ENCODE measurements at regions not wholly inside any gene's neighbourhood (a gene's known extent, or its start where the extent isn't known, plus 50 kb on each side); places are given as distances from the start of the nearest gene placed in this dataset.

DNA sequence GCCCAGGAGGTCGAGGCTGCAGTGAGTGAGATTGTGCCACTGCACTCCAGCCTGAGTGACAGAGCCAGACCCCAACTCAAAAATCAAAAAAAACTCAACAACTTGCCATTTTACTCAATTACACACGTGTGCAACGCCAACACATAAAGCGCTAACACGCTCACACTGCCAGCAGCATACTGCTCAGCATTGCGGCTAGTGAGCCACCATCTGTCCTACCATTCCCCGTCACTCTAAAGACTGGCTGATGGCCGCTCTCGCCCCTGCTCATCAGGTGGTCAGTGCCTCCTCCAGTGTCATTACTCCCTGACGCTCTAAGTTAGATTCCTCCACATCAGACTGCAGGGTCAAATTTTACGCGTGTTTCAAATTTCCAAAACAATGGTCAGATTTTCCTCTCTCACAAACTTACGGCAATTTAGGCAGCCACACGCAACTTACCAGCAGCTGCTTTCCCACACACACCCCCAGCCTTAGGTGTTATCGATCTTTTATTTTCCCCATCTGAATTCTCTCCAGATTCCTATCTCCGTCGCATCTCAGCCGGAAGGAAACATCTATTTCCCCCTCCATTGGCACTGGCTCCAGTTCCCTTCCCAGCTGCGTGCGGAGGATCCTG lies 240.8 kb downstream of the C16orf95 start:
- intact Hi-C loops (cut with DNase I), result no loop called here
- TF ChIP-seq, protein P1, sequence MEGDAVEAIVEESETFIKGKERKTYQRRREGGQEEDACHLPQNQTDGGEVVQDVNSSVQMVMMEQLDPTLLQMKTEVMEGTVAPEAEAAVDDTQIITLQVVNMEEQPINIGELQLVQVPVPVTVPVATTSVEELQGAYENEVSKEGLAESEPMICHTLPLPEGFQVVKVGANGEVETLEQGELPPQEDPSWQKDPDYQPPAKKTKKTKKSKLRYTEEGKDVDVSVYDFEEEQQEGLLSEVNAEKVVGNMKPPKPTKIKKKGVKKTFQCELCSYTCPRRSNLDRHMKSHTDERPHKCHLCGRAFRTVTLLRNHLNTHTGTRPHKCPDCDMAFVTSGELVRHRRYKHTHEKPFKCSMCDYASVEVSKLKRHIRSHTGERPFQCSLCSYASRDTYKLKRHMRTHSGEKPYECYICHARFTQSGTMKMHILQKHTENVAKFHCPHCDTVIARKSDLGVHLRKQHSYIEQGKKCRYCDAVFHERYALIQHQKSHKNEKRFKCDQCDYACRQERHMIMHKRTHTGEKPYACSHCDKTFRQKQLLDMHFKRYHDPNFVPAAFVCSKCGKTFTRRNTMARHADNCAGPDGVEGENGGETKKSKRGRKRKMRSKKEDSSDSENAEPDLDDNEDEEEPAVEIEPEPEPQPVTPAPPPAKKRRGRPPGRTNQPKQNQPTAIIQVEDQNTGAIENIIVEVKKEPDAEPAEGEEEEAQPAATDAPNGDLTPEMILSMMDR (IDR thresholded peaks at IDR 0.05), result no peak

GRCh38 chr16:87076950-87077749 lies 240.0 kb downstream of the C16orf95 start:
- H3K4me3 ChIP-seq, result no peak overlapping the region
- H3K27ac ChIP-seq, result no peak overlapping the region
- peaks cover 15% of the 10 kb centered on the region for H3K9me3 ChIP-seq
- ATAC-seq, result peak in 1 of 4 donors; percentile 49
- TF ChIP-seq, protein P1 (IDR thresholded peaks at IDR 0.05), result peak; percentile 27
- no peaks in the 10 kb centered on the region for H3K36me3 ChIP-seq (ENCODE audit: insufficient read depth in 1 of 2, low read depth in 1 of 2)
- WGBS, 3 donors, result 60 to 63% (median 63%) methylated on average over 13 of the region's 13 CpGs
- intact Hi-C loops (cut with DNase I), result no loop called here
- H3K4me1 ChIP-seq, result no peaks in the 10 kb centered on the region
- DNase-seq, result no peak
- H3K27me3 ChIP-seq (ENCODE audit: insufficient read depth in 3 of 3, low read length in 2 of 3), result peaks cover 2 to 9% (median 3%) of the 10 kb centered on the region in 3 donors

More for the DNA sequence above, 240.8 kb downstream of the C16orf95 start:
- Histone ChIP-seq H3K36me3 (ENCODE audit: insufficient read depth in 1 of 2, low read depth in 1 of 2) (no peaks in the 10 kb centered on the region), H3K4me1 (no peaks in the 10 kb centered on the region), H3K27me3 (ENCODE audit: insufficient read depth in 3 of 3, low read length in 2 of 3) (peaks cover 2 to 16% (median 6%) of the 10 kb centered on the region in 3 donors), H3K4me3 (no peak overlapping the region), H3K9me3 (peaks cover 14% of the 10 kb centered on the region), H3K27ac (no peak overlapping the region)
- DNase-seq (no peak), ATAC-seq (no peak)
- WGBS, 3 donors, result 59 to 65% (median 65%) methylated on average over 20 of the region's 20 CpGs

GRCh38 chr16:87077750-87078127 lies 239.5 kb downstream of the C16orf95 start:
- WGBS, 3 donors, result 86 to 88% (median 86%) methylated on average over 5 of the region's 5 CpGs
- Histone ChIP-seq H3K4me3 (no peak overlapping the region), H3K27me3 (ENCODE audit: insufficient read depth in 3 of 3, low read length in 2 of 3) (peaks cover 2 to 7% (median 3%) of the 10 kb centered on the region in 3 donors), H3K9me3 (peaks cover 15% of the 10 kb centered on the region), H3K36me3 (ENCODE audit: insufficient read depth in 1 of 2, low read depth in 1 of 2) (no peaks in the 10 kb centered on the region), H3K4me1 (no peaks in the 10 kb centered on the region), H3K27ac (no peak overlapping the region)
- TF ChIP-seq, protein P1 (IDR thresholded peaks at IDR 0.05), result no peak
- intact Hi-C loops (cut with DNase I), result no loop called here
- no peak for ATAC-seq
- DNase-seq, result no peak

- ATAC-seq (no peak), DNase-seq (no peak)
- Histone ChIP-seq H3K9me3 (peaks cover 15% of the 10 kb centered on the region), H3K27me3 (ENCODE audit: insufficient read depth in 3 of 3, low read length in 2 of 3) (peaks cover 0 to 7% (median 2%) of the 10 kb centered on the region in 3 donors), H3K4me3 (no peak overlapping the region), H3K36me3 (ENCODE audit: insufficient read depth in 1 of 2, low read depth in 1 of 2) (no peaks in the 10 kb centered on the region), H3K27ac (no peak overlapping the region), H3K4me1 (no peaks in the 10 kb centered on the region)
- WGBS, 3 donors, result 71 to 74% (median 74%) methylated on average over 4 of the region's 4 CpGs
- TF ChIP-seq, protein P1 (IDR thresholded peaks at IDR 0.05), result no peak
- intact Hi-C loops (cut with DNase I), result no loop called here
Measured at GRCh38 chr16:87080571-87081167, 236.5 kb downstream of the C16orf95 start.

Data from psoas muscle (tissue), 7 donors.